SU-DHL-6 (cell line): ENCODE measurements at regions not wholly inside any gene's neighbourhood (a gene's known extent, or its start where the extent isn't known, plus 50 kb on each side); places are given as distances from the start of the nearest gene placed in this dataset.

ENCODE experiments used
- CTCF ChIP-seq: fragments of 200-600 bp; sonication (generic); IDR thresholded peaks from one replicate; pipeline ENCODE4 v1.5.1; 2017; ENCODE audit warnings: antibody characterized with exemption, mild to moderate bottlenecking, low read length, moderate library complexity; ENCODE audit not compliant: insufficient read depth, poor library complexity, severe bottlenecking
- EZH2phosphoT487 ChIP-seq: fragments of 200-600 bp; sonication (generic), shearing (Covaris generic); conservative IDR thresholded peaks from 2 replicates; pipeline ENCODE4 v1.6.1; 2018; ENCODE audit warnings: mild to moderate bottlenecking, antibody characterized with exemption, low read length, moderate library complexity, mixed read lengths

DNA sequence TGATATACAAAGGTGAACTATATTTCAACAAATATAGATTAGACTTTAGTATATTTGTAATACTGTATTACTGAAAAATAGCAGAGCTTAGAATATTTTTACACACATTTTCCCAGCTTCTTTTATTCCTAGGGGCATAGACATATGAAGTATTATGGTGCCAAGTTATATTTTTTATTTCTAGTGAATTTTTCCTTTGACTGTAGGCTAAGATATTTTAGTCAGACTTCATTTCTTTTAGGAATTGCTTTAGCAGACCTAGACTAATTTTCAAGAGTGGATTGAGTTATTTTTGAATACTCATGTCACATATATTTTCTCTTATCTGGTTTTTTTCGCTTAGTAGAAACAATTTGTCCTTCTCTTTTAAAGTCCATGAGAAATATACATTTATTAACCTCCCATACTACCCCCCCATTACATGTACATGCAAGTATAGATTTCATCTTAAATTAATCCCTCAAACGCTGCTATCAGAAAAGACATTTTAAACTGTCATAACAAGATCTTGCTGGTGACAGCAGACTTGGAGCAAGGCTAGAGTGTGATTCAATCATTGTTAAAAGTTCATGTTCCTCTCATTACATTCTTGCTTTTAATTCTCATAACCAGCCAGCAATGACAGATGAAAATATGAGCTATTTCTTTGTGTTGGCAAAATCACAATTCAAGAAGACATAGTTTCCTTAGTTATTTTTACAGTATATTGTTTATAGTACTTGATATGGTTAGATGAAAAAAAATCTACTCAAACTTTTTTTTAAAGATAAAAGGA is 456.1 kb downstream of the AEBP2 start:
- TF ChIP-seq CTCF (no peak), EZH2phosphoT487 (no peak)
